H1 (cell line): ENCODE measurements at regions not wholly inside any gene's neighbourhood (a gene's known extent, or its start where the extent isn't known, plus 50 kb on each side); places are given as distances from the start of the nearest gene placed in this dataset.

Experiments used
- CBX5 ChIP-seq: fragments of 300-800, 300-1000 bp; sonication (generic); IDR thresholded peaks from 2 replicates; pipeline ENCODE4 v1.7.1; 2016; ENCODE audit warnings: antibody characterized with exemption, low read length, low read depth
- HDAC6 ChIP-seq: IDR thresholded peaks from one replicate; pipeline ENCODE4 v1.7.1; 2012; ENCODE audit warnings: low read depth, mild to moderate bottlenecking, inconsistent platforms, low read length, moderate library complexity
- NRF1 ChIP-seq: IDR thresholded peaks from 2 replicates; pipeline ENCODE4 v1.6.1; 2011; ENCODE audit warnings: mild to moderate bottlenecking, low read depth, low read length, improper control_type of control experiment
- SAP30 ChIP-seq: fragments of 300-600 bp; sonication (generic); IDR thresholded peaks from 2 replicates; pipeline ENCODE4 v1.7.1; 2012; ENCODE audit warnings: low read length, moderate library complexity, mild to moderate bottlenecking, inconsistent platforms; ENCODE audit not compliant: insufficient read depth, insufficient replicate concordance
- TAF1 ChIP-seq: IDR thresholded peaks from 2 replicates; pipeline ENCODE4 v1.6.1; 2011; ENCODE audit warnings: mild to moderate bottlenecking, low read depth, low read length
- TF ChIP-seq, protein P1 (sequence below): IDR thresholded peaks from 2 replicates; pipeline ENCODE4 v1.6.1; 2012; ENCODE audit warnings: low read length, inconsistent platforms
- TF ChIP-seq, protein P2 (sequence below): fragments of 300-600 bp; sonication (generic); IDR thresholded peaks from 2 replicates; pipeline ENCODE4 v1.7.1; 2012; ENCODE audit warnings: low read length, moderate library complexity, mild to moderate bottlenecking, inconsistent platforms; ENCODE audit not compliant: insufficient replicate concordance

DNA sequence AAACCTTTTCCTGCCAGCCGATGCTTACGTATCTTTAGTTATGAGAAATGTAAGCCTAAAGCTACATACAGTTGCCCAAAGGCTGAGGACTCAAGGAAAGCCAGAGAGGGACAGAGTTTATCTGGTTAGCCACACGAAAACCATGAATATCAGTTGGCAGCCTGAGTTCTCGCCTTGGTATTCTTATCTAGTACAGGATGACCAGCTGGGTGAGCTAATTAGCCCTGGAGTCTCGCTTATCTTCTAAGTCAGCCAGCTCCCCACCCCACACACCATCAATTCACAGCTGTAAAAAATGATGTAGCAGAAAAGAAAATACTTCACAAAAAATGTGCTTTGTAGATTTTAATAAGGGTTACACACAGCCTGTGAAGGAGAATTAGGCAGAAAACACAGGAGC is 617.5 kb upstream of the SOX11 start (continued):
- TF ChIP-seq, protein P1, sequence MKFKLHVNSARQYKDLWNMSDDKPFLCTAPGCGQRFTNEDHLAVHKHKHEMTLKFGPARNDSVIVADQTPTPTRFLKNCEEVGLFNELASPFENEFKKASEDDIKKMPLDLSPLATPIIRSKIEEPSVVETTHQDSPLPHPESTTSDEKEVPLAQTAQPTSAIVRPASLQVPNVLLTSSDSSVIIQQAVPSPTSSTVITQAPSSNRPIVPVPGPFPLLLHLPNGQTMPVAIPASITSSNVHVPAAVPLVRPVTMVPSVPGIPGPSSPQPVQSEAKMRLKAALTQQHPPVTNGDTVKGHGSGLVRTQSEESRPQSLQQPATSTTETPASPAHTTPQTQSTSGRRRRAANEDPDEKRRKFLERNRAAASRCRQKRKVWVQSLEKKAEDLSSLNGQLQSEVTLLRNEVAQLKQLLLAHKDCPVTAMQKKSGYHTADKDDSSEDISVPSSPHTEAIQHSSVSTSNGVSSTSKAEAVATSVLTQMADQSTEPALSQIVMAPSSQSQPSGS = no peak
- TF ChIP-seq, protein P2, sequence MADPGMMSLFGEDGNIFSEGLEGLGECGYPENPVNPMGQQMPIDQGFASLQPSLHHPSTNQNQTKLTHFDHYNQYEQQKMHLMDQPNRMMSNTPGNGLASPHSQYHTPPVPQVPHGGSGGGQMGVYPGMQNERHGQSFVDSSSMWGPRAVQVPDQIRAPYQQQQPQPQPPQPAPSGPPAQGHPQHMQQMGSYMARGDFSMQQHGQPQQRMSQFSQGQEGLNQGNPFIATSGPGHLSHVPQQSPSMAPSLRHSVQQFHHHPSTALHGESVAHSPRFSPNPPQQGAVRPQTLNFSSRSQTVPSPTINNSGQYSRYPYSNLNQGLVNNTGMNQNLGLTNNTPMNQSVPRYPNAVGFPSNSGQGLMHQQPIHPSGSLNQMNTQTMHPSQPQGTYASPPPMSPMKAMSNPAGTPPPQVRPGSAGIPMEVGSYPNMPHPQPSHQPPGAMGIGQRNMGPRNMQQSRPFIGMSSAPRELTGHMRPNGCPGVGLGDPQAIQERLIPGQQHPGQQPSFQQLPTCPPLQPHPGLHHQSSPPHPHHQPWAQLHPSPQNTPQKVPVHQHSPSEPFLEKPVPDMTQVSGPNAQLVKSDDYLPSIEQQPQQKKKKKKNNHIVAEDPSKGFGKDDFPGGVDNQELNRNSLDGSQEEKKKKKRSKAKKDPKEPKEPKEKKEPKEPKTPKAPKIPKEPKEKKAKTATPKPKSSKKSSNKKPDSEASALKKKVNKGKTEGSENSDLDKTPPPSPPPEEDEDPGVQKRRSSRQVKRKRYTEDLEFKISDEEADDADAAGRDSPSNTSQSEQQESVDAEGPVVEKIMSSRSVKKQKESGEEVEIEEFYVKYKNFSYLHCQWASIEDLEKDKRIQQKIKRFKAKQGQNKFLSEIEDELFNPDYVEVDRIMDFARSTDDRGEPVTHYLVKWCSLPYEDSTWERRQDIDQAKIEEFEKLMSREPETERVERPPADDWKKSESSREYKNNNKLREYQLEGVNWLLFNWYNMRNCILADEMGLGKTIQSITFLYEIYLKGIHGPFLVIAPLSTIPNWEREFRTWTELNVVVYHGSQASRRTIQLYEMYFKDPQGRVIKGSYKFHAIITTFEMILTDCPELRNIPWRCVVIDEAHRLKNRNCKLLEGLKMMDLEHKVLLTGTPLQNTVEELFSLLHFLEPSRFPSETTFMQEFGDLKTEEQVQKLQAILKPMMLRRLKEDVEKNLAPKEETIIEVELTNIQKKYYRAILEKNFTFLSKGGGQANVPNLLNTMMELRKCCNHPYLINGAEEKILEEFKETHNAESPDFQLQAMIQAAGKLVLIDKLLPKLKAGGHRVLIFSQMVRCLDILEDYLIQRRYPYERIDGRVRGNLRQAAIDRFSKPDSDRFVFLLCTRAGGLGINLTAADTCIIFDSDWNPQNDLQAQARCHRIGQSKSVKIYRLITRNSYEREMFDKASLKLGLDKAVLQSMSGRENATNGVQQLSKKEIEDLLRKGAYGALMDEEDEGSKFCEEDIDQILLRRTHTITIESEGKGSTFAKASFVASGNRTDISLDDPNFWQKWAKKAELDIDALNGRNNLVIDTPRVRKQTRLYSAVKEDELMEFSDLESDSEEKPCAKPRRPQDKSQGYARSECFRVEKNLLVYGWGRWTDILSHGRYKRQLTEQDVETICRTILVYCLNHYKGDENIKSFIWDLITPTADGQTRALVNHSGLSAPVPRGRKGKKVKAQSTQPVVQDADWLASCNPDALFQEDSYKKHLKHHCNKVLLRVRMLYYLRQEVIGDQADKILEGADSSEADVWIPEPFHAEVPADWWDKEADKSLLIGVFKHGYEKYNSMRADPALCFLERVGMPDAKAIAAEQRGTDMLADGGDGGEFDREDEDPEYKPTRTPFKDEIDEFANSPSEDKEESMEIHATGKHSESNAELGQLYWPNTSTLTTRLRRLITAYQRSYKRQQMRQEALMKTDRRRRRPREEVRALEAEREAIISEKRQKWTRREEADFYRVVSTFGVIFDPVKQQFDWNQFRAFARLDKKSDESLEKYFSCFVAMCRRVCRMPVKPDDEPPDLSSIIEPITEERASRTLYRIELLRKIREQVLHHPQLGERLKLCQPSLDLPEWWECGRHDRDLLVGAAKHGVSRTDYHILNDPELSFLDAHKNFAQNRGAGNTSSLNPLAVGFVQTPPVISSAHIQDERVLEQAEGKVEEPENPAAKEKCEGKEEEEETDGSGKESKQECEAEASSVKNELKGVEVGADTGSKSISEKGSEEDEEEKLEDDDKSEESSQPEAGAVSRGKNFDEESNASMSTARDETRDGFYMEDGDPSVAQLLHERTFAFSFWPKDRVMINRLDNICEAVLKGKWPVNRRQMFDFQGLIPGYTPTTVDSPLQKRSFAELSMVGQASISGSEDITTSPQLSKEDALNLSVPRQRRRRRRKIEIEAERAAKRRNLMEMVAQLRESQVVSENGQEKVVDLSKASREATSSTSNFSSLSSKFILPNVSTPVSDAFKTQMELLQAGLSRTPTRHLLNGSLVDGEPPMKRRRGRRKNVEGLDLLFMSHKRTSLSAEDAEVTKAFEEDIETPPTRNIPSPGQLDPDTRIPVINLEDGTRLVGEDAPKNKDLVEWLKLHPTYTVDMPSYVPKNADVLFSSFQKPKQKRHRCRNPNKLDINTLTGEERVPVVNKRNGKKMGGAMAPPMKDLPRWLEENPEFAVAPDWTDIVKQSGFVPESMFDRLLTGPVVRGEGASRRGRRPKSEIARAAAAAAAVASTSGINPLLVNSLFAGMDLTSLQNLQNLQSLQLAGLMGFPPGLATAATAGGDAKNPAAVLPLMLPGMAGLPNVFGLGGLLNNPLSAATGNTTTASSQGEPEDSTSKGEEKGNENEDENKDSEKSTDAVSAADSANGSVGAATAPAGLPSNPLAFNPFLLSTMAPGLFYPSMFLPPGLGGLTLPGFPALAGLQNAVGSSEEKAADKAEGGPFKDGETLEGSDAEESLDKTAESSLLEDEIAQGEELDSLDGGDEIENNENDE = no peak
- no peak for TF ChIP-seq SAP30
- no peak for TF ChIP-seq NRF1
- TF ChIP-seq CBX5 = no peak
- TF ChIP-seq HDAC6 = no peak
- no peak for TF ChIP-seq TAF1
